Endothelial cell of umbilical vein (primary cell): ENCODE measurements at regions not wholly inside any gene's neighbourhood (a gene's known extent, or its start where the extent isn't known, plus 50 kb on each side); places are given as distances from the start of the nearest gene placed in this dataset.

Experiments used
- BruUV-seq: library from RNA; stranded (reverse); fragments of 400-500 nt; replicated peaks from 2 replicates; lab custom pipeline; 2021; lab: Mats Ljungman, UMichigan
- CTCF ChIA-PET: fragments of 300-600, 350-600 bp; sonication (Branson Sonifier 250); formaldehyde crosslinking; loops from one replicate; lab custom pipeline; 2021; ENCODE audit warnings: antibody characterized with exemption, inconsistent platforms; lab: Charles Lee
- POLR2A ChIA-PET: fragments of 300-600, 350-600 bp; sonication (Branson Sonifier 250); formaldehyde crosslinking; loops from one replicate; lab custom pipeline; 2021; ENCODE audit warnings: antibody characterized with exemption, inconsistent platforms; lab: Charles Lee
- DNase-seq: peaks from one replicate; pipeline ENCODE4 v3.0.0-alpha.2; 2011; ENCODE audit warnings: low read depth, low spot score
- FAIRE-seq: peaks from 2 replicates; lab custom pipeline; 2011; peaks lifted over from hg19 to GRCh38; lab: Jason Lieb, UNC
- H2AFZ ChIP-seq: 2 replicates; pipeline ENCODE4 v1.6.0; 2012; ENCODE audit warnings: low read depth, low read length, control low read depth, inconsistent platforms
- H3K27ac ChIP-seq: 2 replicates; pipeline ENCODE4 v1.5.1; 2011; ENCODE audit warnings: low read depth, mild to moderate bottlenecking, control low read depth, low read length, moderate library complexity; ENCODE audit not compliant: insufficient read depth
- H3K27me3 ChIP-seq, 2 experiments: 2 replicates each; pipeline versions ENCODE4 v1.6.0 to v1.6.1; 2011; ENCODE audit warnings: low read length in 2 of 2, mixed read lengths in 1 of 2; ENCODE audit not compliant: control insufficient read depth in 2 of 2, insufficient read depth in 2 of 2
- H3K36me3 ChIP-seq, 2 experiments: 2 replicates in 1 of 2; 3 replicates in 1 of 2; pipeline ENCODE4 v1.5.1; 2011; ENCODE audit warnings: low read length in 2 of 2, mild to moderate bottlenecking in 1 of 2, moderate library complexity in 1 of 2; ENCODE audit not compliant: control insufficient read depth in 2 of 2, insufficient read depth in 2 of 2; ENCODE audit errors: extremely low read depth in 1 of 2
- H3K4me1 ChIP-seq: 3 replicates; pipeline ENCODE4 v1.5.1; 2011; ENCODE audit warnings: mild to moderate bottlenecking, low read length; ENCODE audit not compliant: control insufficient read depth, insufficient read depth; ENCODE audit errors: extremely low read depth
- H3K4me2 ChIP-seq: 2 replicates; pipeline ENCODE4 v1.6.1; 2011; ENCODE audit warnings: low read length, control low read depth, mixed read lengths; ENCODE audit not compliant: insufficient read depth
- H3K4me3 ChIP-seq, 3 experiments: fragments of 200-600 bp in 1 of 3; sonication (generic), shearing (Covaris generic) in 1 of 3; replicated peaks in 1 of 3; 2 replicates each; pipeline ENCODE4 v1.5.1; 2011 to 2016; ENCODE audit warnings: control low read depth in 3 of 3, low read length in 3 of 3, mild to moderate bottlenecking in 2 of 3, inconsistent platforms in 1 of 3, low read depth in 1 of 3, moderate library complexity in 1 of 3; ENCODE audit not compliant: insufficient read depth in 1 of 3
- H3K79me2 ChIP-seq: 2 replicates; pipeline ENCODE4 v1.6.0; 2012; ENCODE audit warnings: low read length, inconsistent platforms; ENCODE audit not compliant: control insufficient read depth, insufficient read depth
- H3K9ac ChIP-seq: replicated peaks from 2 replicates; pipeline ENCODE3; 2011; ENCODE audit warnings: low read length, control low read depth; ENCODE audit not compliant: insufficient read depth; ENCODE audit errors: extremely low read depth
- H3K9me1 ChIP-seq: replicated peaks from 3 replicates; pipeline ENCODE4 v1.6.0; 2011; ENCODE audit warnings: mild to moderate bottlenecking, low read length; ENCODE audit not compliant: control insufficient read depth, insufficient read depth; ENCODE audit errors: extremely low read depth
- H3K9me3 ChIP-seq: replicated peaks from 2 replicates; pipeline ENCODE4 v1.5.1; 2012; ENCODE audit warnings: low read length, inconsistent platforms; ENCODE audit not compliant: control insufficient read depth, insufficient read depth
- H4K20me1 ChIP-seq: replicated peaks from 2 replicates; pipeline ENCODE3; 2011; ENCODE audit warnings: mild to moderate bottlenecking, low read length; ENCODE audit not compliant: control insufficient read depth, insufficient read depth; ENCODE audit errors: extremely low read depth
- EZH2 ChIP-seq: IDR thresholded peaks from 2 replicates; pipeline ENCODE4 v1.6.1; 2012; ENCODE audit warnings: borderline replicate concordance, low read depth, mild to moderate bottlenecking, moderate library complexity, low read length, inconsistent platforms; ENCODE audit not compliant: severe bottlenecking
- FOS ChIP-seq: IDR thresholded peaks from 2 replicates; pipeline ENCODE4 v1.6.1; 2011; ENCODE audit warnings: mild to moderate bottlenecking, low read length, moderate library complexity, borderline replicate concordance; ENCODE audit not compliant: insufficient read depth
- GATA2 ChIP-seq: IDR thresholded peaks from 2 replicates; pipeline ENCODE4 v1.7.0; 2011; ENCODE audit warnings: low read depth, mild to moderate bottlenecking, moderate library complexity, mixed read lengths, low read length; ENCODE audit not compliant: insufficient read length, insufficient read depth
- JUN ChIP-seq: IDR thresholded peaks from 2 replicates; pipeline ENCODE4 v1.6.1; 2011; ENCODE audit warnings: borderline replicate concordance, low read depth; ENCODE audit not compliant: insufficient read length, insufficient read depth
- MAX ChIP-seq: IDR thresholded peaks from 2 replicates; pipeline ENCODE4 v1.6.1; 2011; ENCODE audit not compliant: insufficient read depth, insufficient read length
- MYC ChIP-seq: IDR thresholded peaks from one replicate; pipeline ENCODE4 v1.6.1; 2011; ENCODE audit warnings: mild to moderate bottlenecking, low read depth, low read length
- POLR2A ChIP-seq: IDR thresholded peaks from 2 replicates; pipeline ENCODE4 v1.6.1; 2012; ENCODE audit warnings: low read depth, mild to moderate bottlenecking, control low read depth, low read length
- POLR2AphosphoS5 ChIP-seq: IDR thresholded peaks from 2 replicates; pipeline ENCODE4 v1.6.1; 2012; ENCODE audit warnings: low read depth, mild to moderate bottlenecking, control low read depth, low read length, moderate library complexity; ENCODE audit not compliant: insufficient read depth
- dilution Hi-C: fragments of 300-500 bp; cut with MboI; formaldehyde crosslinking; loops from one replicate; pipeline ENCODE4 v1.15.0; 2019; ENCODE audit warnings: low sequenced_read_pairs; ENCODE audit not compliant: extremely low pct_ligation_motif_present
- intact Hi-C: fragments of 100-400 bp; cut with micrococcal nuclease; formaldehyde crosslinking; loops from one replicate; pipeline ENCODE4 v1.10.0; 2022
- TF ChIP-seq, protein P1 (sequence below), 2 donors: IDR thresholded peaks; 1 replicate in 1 of 2; 2 replicates in 1 of 2; pipeline ENCODE4 v1.5.1; 2011; ENCODE audit warnings: low read length in 2 of 2, mild to moderate bottlenecking in 2 of 2, moderate library complexity in 2 of 2, control low read depth in 1 of 2, inconsistent platforms in 1 of 2, low read depth in 1 of 2; ENCODE audit not compliant: insufficient read depth in 1 of 2; ENCODE audit errors: extremely low read depth in 1 of 2

DNA sequence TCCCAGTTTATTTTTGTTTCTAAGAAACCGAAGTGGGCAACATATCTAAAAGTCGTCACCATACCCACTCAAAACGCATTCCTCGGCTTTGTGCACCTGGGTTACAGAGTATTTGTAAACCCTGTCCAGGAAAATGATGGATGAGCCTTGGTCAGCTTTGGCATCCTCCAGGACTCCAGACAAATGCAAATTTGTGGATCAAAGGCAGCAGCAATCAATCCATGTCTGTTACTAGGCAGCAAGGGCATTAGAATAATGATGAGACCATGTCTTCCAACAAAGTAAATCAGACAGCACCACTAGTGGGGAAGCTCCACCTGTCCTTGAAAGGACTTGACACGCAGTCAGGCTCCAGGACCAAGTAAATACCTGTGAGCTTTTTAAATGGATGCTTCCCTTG lies 672.6 kb upstream of the GYPC start:
- no peaks in the 10 kb centered on the region for H3K36me3 ChIP-seq
- DNase-seq (no peak), FAIRE-seq (no peak)
- H3K4me2 ChIP-seq: no peak overlapping the region
- intact Hi-C loops: no loop called here
- CTCF ChIA-PET: no interaction called here
- H3K27me3 ChIP-seq: no peaks in the 10 kb centered on the region
- no peak overlapping the region for H3K4me3 ChIP-seq
- H3K4me1 ChIP-seq: no peaks in the 10 kb centered on the region
- H4K20me1 ChIP-seq: no peaks in the 10 kb centered on the region
- H3K9ac ChIP-seq: no peak overlapping the region
- no peaks in the 10 kb centered on the region for H3K9me1 ChIP-seq
- no TSS peak for BruUV-seq
- no peaks in the 10 kb centered on the region for H3K79me2 ChIP-seq
- H3K9me3 ChIP-seq: peaks cover 2% of the 10 kb centered on the region
- no peak for TF ChIP-seq POLR2AphosphoS5
- no peak for TF ChIP-seq POLR2A
- TF ChIP-seq, protein P1, sequence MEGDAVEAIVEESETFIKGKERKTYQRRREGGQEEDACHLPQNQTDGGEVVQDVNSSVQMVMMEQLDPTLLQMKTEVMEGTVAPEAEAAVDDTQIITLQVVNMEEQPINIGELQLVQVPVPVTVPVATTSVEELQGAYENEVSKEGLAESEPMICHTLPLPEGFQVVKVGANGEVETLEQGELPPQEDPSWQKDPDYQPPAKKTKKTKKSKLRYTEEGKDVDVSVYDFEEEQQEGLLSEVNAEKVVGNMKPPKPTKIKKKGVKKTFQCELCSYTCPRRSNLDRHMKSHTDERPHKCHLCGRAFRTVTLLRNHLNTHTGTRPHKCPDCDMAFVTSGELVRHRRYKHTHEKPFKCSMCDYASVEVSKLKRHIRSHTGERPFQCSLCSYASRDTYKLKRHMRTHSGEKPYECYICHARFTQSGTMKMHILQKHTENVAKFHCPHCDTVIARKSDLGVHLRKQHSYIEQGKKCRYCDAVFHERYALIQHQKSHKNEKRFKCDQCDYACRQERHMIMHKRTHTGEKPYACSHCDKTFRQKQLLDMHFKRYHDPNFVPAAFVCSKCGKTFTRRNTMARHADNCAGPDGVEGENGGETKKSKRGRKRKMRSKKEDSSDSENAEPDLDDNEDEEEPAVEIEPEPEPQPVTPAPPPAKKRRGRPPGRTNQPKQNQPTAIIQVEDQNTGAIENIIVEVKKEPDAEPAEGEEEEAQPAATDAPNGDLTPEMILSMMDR (IDR thresholded peaks at IDR 0.05; ENCODE audit: extremely low read depth in 1 of 2, insufficient read depth in 1 of 2, low read depth in 1 of 2, low read length in 2 of 2): no peak
- no peak for TF ChIP-seq FOS
- no peak for TF ChIP-seq MYC
- no peak for TF ChIP-seq GATA2
- no peak for TF ChIP-seq JUN
- no peak for TF ChIP-seq MAX
- TF ChIP-seq EZH2: no peak
- H3K27ac ChIP-seq: no peak overlapping the region
- POLR2A ChIA-PET: no interaction called here
- H2AFZ ChIP-seq: no peak overlapping the region
- dilution Hi-C loops: no loop called here
